ENCODE measurements at regions not wholly inside any gene's neighbourhood (a gene's known extent, or its start where the extent isn't known, plus 50 kb on each side); places are given as distances from the start of the nearest gene placed in this dataset.

DNA sequence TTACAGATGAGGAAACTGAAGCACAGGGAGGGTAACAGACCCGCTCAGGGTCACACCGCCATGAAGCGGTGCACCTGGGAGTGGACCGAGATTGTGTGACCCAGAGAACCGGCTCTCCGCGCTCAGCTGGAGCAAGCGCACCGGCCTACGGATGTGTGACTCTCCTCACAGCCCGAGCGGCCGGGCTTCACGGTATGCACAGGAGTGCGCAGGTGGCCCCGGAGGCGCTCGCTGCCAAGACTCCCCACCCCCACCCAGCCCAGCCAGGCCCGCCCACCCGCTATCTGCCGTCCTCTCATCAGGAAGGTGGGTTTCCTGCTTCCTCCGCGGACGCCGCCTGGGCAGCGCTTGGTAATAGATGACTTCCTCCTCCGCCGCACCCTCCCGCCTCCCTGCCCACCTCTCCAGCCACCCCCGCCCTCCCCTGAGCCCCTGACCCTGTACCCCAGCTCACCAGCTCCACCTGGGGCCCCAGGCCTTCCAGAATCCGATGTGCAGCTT lies 110.7 kb downstream of the NCOR2 start (continued):
- TF ChIP-seq, protein P1, sequence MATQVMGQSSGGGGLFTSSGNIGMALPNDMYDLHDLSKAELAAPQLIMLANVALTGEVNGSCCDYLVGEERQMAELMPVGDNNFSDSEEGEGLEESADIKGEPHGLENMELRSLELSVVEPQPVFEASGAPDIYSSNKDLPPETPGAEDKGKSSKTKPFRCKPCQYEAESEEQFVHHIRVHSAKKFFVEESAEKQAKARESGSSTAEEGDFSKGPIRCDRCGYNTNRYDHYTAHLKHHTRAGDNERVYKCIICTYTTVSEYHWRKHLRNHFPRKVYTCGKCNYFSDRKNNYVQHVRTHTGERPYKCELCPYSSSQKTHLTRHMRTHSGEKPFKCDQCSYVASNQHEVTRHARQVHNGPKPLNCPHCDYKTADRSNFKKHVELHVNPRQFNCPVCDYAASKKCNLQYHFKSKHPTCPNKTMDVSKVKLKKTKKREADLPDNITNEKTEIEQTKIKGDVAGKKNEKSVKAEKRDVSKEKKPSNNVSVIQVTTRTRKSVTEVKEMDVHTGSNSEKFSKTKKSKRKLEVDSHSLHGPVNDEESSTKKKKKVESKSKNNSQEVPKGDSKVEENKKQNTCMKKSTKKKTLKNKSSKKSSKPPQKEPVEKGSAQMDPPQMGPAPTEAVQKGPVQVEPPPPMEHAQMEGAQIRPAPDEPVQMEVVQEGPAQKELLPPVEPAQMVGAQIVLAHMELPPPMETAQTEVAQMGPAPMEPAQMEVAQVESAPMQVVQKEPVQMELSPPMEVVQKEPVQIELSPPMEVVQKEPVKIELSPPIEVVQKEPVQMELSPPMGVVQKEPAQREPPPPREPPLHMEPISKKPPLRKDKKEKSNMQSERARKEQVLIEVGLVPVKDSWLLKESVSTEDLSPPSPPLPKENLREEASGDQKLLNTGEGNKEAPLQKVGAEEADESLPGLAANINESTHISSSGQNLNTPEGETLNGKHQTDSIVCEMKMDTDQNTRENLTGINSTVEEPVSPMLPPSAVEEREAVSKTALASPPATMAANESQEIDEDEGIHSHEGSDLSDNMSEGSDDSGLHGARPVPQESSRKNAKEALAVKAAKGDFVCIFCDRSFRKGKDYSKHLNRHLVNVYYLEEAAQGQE (IDR thresholded peaks at IDR 0.05; ENCODE audit: insufficient read depth in 1 of 2, low read depth in 2 of 2, low read length in 1 of 2) = no peak

DNA sequence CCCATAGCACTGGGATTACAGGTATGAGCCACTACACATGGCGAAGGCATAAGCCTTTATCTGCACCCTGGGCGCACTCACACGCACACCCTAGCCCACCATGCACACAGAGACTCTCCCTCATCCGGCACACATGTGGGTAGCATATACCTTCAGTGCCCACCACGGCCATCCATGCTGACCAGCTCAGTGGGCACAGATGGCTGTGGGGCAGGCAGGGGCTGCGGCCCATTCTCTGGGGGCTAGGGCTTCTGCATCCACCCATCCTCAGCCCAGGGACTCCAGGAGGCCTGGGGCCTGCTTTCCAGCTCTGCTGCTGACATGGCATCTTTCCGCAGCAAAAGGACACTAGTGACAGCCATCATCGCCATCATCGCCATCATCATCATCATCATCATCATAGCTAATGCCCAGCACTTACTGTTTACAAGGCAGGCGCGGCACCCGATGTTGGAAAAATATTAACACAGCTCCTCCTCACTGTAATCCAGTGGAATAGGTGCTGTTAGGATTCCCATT lies 111.2 kb downstream of the NCOR2 start:
- intact Hi-C loops (cut with micrococcal nuclease; ENCODE audit: unreplicated experiment) (no loop called here), in situ Hi-C loops (cut with HindIII; ENCODE audit: low pct_unique_long_range_greater_than_20kb, low sequenced_read_pairs) (no loop called here)
- no peak for DNase-seq (ENCODE audit: low read depth, low spot score)
- Histone ChIP-seq H3K9me3 (ENCODE audit: control insufficient read depth, insufficient read depth, low read depth, low read length) (no peaks in the 10 kb centered on the region), H3K27me3 (ENCODE audit: control insufficient read depth, insufficient read depth, low read length) (no peaks in the 10 kb centered on the region), H3K4me1 (ENCODE audit: control insufficient read depth, insufficient read depth, low read length) (peaks cover 30% of the 10 kb centered on the region), H3K4me3 (ENCODE audit: low read depth in 2 of 2, low read length in 2 of 2) (no peak overlapping the region), H3K36me3 (ENCODE audit: control insufficient read depth, insufficient read depth, low read length) (no peaks in the 10 kb centered on the region; the same call in 1 of the 2 replicates), H3K27ac (ENCODE audit: low read length) (no peak overlapping the region)
- ChIA-PET POLR2A (no interaction called here), CTCF (no interaction called here)
- TF ChIP-seq TCF7L2 (IDR thresholded peaks at IDR 0.05; ENCODE audit: low read depth, low read length) = no peak
- no peak for TF ChIP-seq POLR2AphosphoS5 (IDR thresholded peaks at IDR 0.05; ENCODE audit: low read depth, low read length)
- no peak for TF ChIP-seq SIN3A (IDR thresholded peaks at IDR 0.05; ENCODE audit: borderline replicate concordance, insufficient read depth, low read depth, low read length)
- TF ChIP-seq, protein P1 (IDR thresholded peaks at IDR 0.05; ENCODE audit: insufficient read depth in 1 of 2, low read depth in 2 of 2, low read length in 1 of 2) = no peak
- TF ChIP-seq, protein P2, sequence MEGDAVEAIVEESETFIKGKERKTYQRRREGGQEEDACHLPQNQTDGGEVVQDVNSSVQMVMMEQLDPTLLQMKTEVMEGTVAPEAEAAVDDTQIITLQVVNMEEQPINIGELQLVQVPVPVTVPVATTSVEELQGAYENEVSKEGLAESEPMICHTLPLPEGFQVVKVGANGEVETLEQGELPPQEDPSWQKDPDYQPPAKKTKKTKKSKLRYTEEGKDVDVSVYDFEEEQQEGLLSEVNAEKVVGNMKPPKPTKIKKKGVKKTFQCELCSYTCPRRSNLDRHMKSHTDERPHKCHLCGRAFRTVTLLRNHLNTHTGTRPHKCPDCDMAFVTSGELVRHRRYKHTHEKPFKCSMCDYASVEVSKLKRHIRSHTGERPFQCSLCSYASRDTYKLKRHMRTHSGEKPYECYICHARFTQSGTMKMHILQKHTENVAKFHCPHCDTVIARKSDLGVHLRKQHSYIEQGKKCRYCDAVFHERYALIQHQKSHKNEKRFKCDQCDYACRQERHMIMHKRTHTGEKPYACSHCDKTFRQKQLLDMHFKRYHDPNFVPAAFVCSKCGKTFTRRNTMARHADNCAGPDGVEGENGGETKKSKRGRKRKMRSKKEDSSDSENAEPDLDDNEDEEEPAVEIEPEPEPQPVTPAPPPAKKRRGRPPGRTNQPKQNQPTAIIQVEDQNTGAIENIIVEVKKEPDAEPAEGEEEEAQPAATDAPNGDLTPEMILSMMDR (IDR thresholded peaks at IDR 0.05) = no peak
- BruUV-seq (replicated peaks) = no TSS peak
- ATAC-seq = no peak

DNA sequence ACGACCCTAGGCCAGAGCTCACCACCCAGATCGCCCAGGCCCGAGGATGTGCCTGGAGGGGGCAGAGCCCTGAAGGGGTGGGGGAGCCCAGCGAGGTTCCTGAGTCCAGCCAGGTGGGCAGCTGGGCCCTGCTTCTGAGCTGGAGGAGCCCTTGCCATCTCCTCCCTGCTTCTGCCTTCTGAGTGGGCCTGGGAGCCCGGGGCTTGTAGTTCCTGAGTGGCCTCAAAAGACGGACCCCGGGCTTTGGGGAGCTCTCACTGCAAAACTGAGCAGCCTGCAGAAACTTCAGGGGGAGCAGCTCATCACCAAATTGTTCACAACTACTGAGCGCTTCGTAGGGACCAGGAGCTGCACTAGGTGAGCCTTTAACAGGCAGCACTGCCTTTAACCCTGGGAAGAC lies 112.1 kb downstream of the NCOR2 start:
- intact Hi-C loops (cut with micrococcal nuclease; ENCODE audit: unreplicated experiment) = no loop called here
- Histone ChIP-seq H3K36me3 (ENCODE audit: control insufficient read depth, insufficient read depth, low read length) (no peaks in the 10 kb centered on the region; the same call in 1 of the 2 replicates), H3K27me3 (ENCODE audit: control insufficient read depth, insufficient read depth, low read length) (no peaks in the 10 kb centered on the region), H3K27ac (ENCODE audit: low read length) (no peak overlapping the region), H3K4me1 (ENCODE audit: control insufficient read depth, insufficient read depth, low read length) (peaks cover 30% of the 10 kb centered on the region), H3K9me3 (ENCODE audit: control insufficient read depth, insufficient read depth, low read depth, low read length) (no peaks in the 10 kb centered on the region), H3K4me3 (ENCODE audit: low read depth in 2 of 2, low read length in 2 of 2) (no peak overlapping the region)
- POLR2A ChIA-PET = no interaction called here
- DNase-seq (ENCODE audit: low read depth, low spot score) = no peak
- no TSS peak for BruUV-seq (replicated peaks)
- no peak for ATAC-seq
- CTCF ChIA-PET = no interaction called here
- TF ChIP-seq TCF7L2 (IDR thresholded peaks at IDR 0.05; ENCODE audit: low read depth, low read length) (no peak), POLR2AphosphoS5 (IDR thresholded peaks at IDR 0.05; ENCODE audit: low read depth, low read length) (no peak), SIN3A (IDR thresholded peaks at IDR 0.05; ENCODE audit: borderline replicate concordance, insufficient read depth, low read depth, low read length) (no peak)
- TF ChIP-seq, protein P1 (IDR thresholded peaks at IDR 0.05; ENCODE audit: insufficient read depth in 1 of 2, low read depth in 2 of 2, low read length in 1 of 2) = no peak
- TF ChIP-seq, protein P2 (IDR thresholded peaks at IDR 0.05) = no peak
- in situ Hi-C loops (cut with HindIII; ENCODE audit: low pct_unique_long_range_greater_than_20kb, low sequenced_read_pairs) = no loop called here

Data from Panc1 (cell line).